ENCODE measurements at regions not wholly inside any gene's neighbourhood (a gene's known extent, or its start where the extent isn't known, plus 50 kb on each side); places are given as distances from the start of the nearest gene placed in this dataset.

GRCh38 chr12:66741919-66742318 is 63.0 kb upstream of the GRIP1 start:
- no peak overlapping the region for H3K4me3 ChIP-seq (ENCODE audit: low read depth, low read length)
- DNase-seq (ENCODE audit: low read depth) = no peak
- TF ChIP-seq, protein P1, sequence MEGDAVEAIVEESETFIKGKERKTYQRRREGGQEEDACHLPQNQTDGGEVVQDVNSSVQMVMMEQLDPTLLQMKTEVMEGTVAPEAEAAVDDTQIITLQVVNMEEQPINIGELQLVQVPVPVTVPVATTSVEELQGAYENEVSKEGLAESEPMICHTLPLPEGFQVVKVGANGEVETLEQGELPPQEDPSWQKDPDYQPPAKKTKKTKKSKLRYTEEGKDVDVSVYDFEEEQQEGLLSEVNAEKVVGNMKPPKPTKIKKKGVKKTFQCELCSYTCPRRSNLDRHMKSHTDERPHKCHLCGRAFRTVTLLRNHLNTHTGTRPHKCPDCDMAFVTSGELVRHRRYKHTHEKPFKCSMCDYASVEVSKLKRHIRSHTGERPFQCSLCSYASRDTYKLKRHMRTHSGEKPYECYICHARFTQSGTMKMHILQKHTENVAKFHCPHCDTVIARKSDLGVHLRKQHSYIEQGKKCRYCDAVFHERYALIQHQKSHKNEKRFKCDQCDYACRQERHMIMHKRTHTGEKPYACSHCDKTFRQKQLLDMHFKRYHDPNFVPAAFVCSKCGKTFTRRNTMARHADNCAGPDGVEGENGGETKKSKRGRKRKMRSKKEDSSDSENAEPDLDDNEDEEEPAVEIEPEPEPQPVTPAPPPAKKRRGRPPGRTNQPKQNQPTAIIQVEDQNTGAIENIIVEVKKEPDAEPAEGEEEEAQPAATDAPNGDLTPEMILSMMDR (IDR thresholded peaks at IDR 0.05; ENCODE audit: insufficient read depth, low read length) = no peak

GRCh38 chr12:66742508-66743367 is 63.9 kb upstream of the GRIP1 start:
- TF ChIP-seq, protein P1 (IDR thresholded peaks at IDR 0.05; ENCODE audit: insufficient read depth, low read length) = no peak
- no peak for DNase-seq (ENCODE audit: low read depth)
- no peak overlapping the region for H3K4me3 ChIP-seq (ENCODE audit: low read depth, low read length)

- TF ChIP-seq, protein P1 (IDR thresholded peaks at IDR 0.05; ENCODE audit: insufficient read depth, low read length) = no peak
- no peak overlapping the region for H3K4me3 ChIP-seq (ENCODE audit: low read depth, low read length)
- DNase-seq (ENCODE audit: low read depth) = no peak
Observed at GRCh38 chr12:66744461-66744860, 65.6 kb upstream of the GRIP1 start.

- no peak for DNase-seq (ENCODE audit: low read depth)
- TF ChIP-seq, protein P1 (IDR thresholded peaks at IDR 0.05; ENCODE audit: insufficient read depth, low read length) = no peak
- H3K4me3 ChIP-seq (ENCODE audit: low read depth, low read length) = no peak overlapping the region
Observed at GRCh38 chr12:66744956-66745383, 66.1 kb upstream of the GRIP1 start.

GRCh38 chr12:66746489-66747201 is 67.8 kb upstream of the GRIP1 start:
- no peak overlapping the region for H3K4me3 ChIP-seq (ENCODE audit: low read depth, low read length)
- no peak for DNase-seq (ENCODE audit: low read depth)
- TF ChIP-seq, protein P1 (IDR thresholded peaks at IDR 0.05; ENCODE audit: insufficient read depth, low read length) = no peak

- no peak for DNase-seq (ENCODE audit: low read depth)
- H3K4me3 ChIP-seq (ENCODE audit: low read depth, low read length) = no peak overlapping the region
- TF ChIP-seq, protein P1 (IDR thresholded peaks at IDR 0.05; ENCODE audit: insufficient read depth, low read length) = no peak
Observed at GRCh38 chr12:66751432-66752113, 72.7 kb upstream of the GRIP1 start.

Measured in fibroblast of the aortic adventitia (primary cell).